Skeletal muscle satellite cell (primary cell): ENCODE measurements at regions not wholly inside any gene's neighbourhood (a gene's known extent, or its start where the extent isn't known, plus 50 kb on each side); places are given as distances from the start of the nearest gene placed in this dataset.

Source experiments
- H3K27me3 ChIP-seq: 2 replicates; pipeline ENCODE4 v1.7.0; 2013; ENCODE audit warnings: low read length; ENCODE audit not compliant: control insufficient read depth, insufficient read depth
- H3K36me3 ChIP-seq: 2 replicates; pipeline ENCODE4 v1.7.0; 2013; ENCODE audit warnings: mild to moderate bottlenecking, control low read depth, low read length; ENCODE audit not compliant: insufficient read depth
- H3K4me1 ChIP-seq: 2 replicates; pipeline ENCODE4 v1.7.0; 2013; ENCODE audit warnings: low read length; ENCODE audit not compliant: control insufficient read depth, insufficient read depth
- H3K4me2 ChIP-seq: 2 replicates; pipeline ENCODE4 v1.7.0; 2013; ENCODE audit warnings: mild to moderate bottlenecking, low read length
- H3K4me3 ChIP-seq: 2 replicates; pipeline ENCODE4 v1.7.0; 2013; ENCODE audit warnings: low read length
- H3K9ac ChIP-seq: 2 replicates; pipeline ENCODE4 v1.7.0; 2013; ENCODE audit warnings: mild to moderate bottlenecking, low read depth, low read length, moderate library complexity
- H3K9me3 ChIP-seq: replicated peaks from 2 replicates; pipeline ENCODE4 v1.7.0; 2013; ENCODE audit warnings: mild to moderate bottlenecking, control low read depth, low read length

- Histone ChIP-seq H3K4me1 (peaks cover 40% of the 10 kb centered on the region), H3K27me3 (no peaks in the 10 kb centered on the region), H3K9ac (peak overlapping the region; percentile 5), H3K36me3 (no peaks in the 10 kb centered on the region), H3K9me3 (no peaks in the 10 kb centered on the region), H3K4me2 (no peak overlapping the region), H3K4me3 (peak overlapping the region; percentile 1)
These were observed 392.0 kb downstream of the LRIG3 start for GRCh38 chr12:58528271-58528670.

- H3K9ac ChIP-seq = peak overlapping the region; percentile 58
- H3K36me3 ChIP-seq = no peaks in the 10 kb centered on the region
- peaks cover 40% of the 10 kb centered on the region for H3K4me1 ChIP-seq
- no peaks in the 10 kb centered on the region for H3K9me3 ChIP-seq
- peak overlapping the region; percentile 77 for H3K4me2 ChIP-seq
- H3K27me3 ChIP-seq = no peaks in the 10 kb centered on the region
- peak overlapping the region; percentile 27 for H3K4me3 ChIP-seq
These were observed 391.1 kb downstream of the LRIG3 start for GRCh38 chr12:58529114-58529665.

GRCh38 chr12:58529897-58530741 lies 390.2 kb downstream of the LRIG3 start:
- Histone ChIP-seq H3K9me3 (no peaks in the 10 kb centered on the region), H3K4me1 (peaks cover 40% of the 10 kb centered on the region), H3K4me2 (peak overlapping the region; percentile 77), H3K27me3 (no peaks in the 10 kb centered on the region), H3K9ac (peak overlapping the region; percentile 64), H3K4me3 (peak overlapping the region; percentile 49), H3K36me3 (no peaks in the 10 kb centered on the region)

GRCh38 chr12:58530742-58531062 lies 389.6 kb downstream of the LRIG3 start:
- no peaks in the 10 kb centered on the region for H3K36me3 ChIP-seq
- no peaks in the 10 kb centered on the region for H3K27me3 ChIP-seq
- H3K4me1 ChIP-seq = peaks cover 40% of the 10 kb centered on the region
- peak overlapping the region; percentile 64 for H3K9ac ChIP-seq
- H3K9me3 ChIP-seq = no peaks in the 10 kb centered on the region
- H3K4me3 ChIP-seq = no peak overlapping the region
- peak overlapping the region; percentile 77 for H3K4me2 ChIP-seq

GRCh38 chr12:58532855-58533608 lies 387.3 kb downstream of the LRIG3 start:
- H3K36me3 ChIP-seq = no peaks in the 10 kb centered on the region
- H3K4me1 ChIP-seq = peaks cover 51% of the 10 kb centered on the region
- no peak overlapping the region for H3K9ac ChIP-seq
- H3K4me3 ChIP-seq = no peak overlapping the region
- H3K4me2 ChIP-seq = no peak overlapping the region
- no peaks in the 10 kb centered on the region for H3K9me3 ChIP-seq
- H3K27me3 ChIP-seq = no peaks in the 10 kb centered on the region

GRCh38 chr12:58533652-58534051 lies 386.7 kb downstream of the LRIG3 start:
- Histone ChIP-seq H3K36me3 (no peaks in the 10 kb centered on the region), H3K9me3 (no peaks in the 10 kb centered on the region), H3K4me1 (peaks cover 46% of the 10 kb centered on the region), H3K27me3 (no peaks in the 10 kb centered on the region), H3K4me2 (no peak overlapping the region), H3K9ac (no peak overlapping the region), H3K4me3 (no peak overlapping the region)

GRCh38 chr12:58537278-58537677 lies 383.0 kb downstream of the LRIG3 start:
- Histone ChIP-seq H3K27me3 (no peaks in the 10 kb centered on the region), H3K36me3 (no peaks in the 10 kb centered on the region), H3K9ac (no peak overlapping the region), H3K9me3 (no peaks in the 10 kb centered on the region), H3K4me3 (peak overlapping the region; percentile 12), H3K4me1 (peaks cover 39% of the 10 kb centered on the region), H3K4me2 (peak overlapping the region; percentile 13)

GRCh38 chr12:58539295-58539694 lies 381.0 kb downstream of the LRIG3 start:
- no peak overlapping the region for H3K4me3 ChIP-seq
- H3K9me3 ChIP-seq = no peaks in the 10 kb centered on the region
- H3K9ac ChIP-seq = no peak overlapping the region
- peaks cover 39% of the 10 kb centered on the region for H3K4me1 ChIP-seq
- no peaks in the 10 kb centered on the region for H3K36me3 ChIP-seq
- H3K4me2 ChIP-seq = no peak overlapping the region
- no peaks in the 10 kb centered on the region for H3K27me3 ChIP-seq

GRCh38 chr12:58540480-58541299 lies 379.6 kb downstream of the LRIG3 start:
- Histone ChIP-seq H3K4me2 (no peak overlapping the region), H3K9ac (no peak overlapping the region), H3K9me3 (no peaks in the 10 kb centered on the region)

GRCh38 chr12:58541300-58541690 lies 379.0 kb downstream of the LRIG3 start:
- Histone ChIP-seq H3K27me3 (no peaks in the 10 kb centered on the region), H3K4me1 (peaks cover 38% of the 10 kb centered on the region), H3K36me3 (no peaks in the 10 kb centered on the region), H3K9ac (no peak overlapping the region), H3K9me3 (no peaks in the 10 kb centered on the region), H3K4me3 (no peak overlapping the region), H3K4me2 (no peak overlapping the region)

More at GRCh38 chr12:58540480-58541299, 379.6 kb downstream of the LRIG3 start:
- peaks cover 39% of the 10 kb centered on the region for H3K4me1 ChIP-seq
- no peaks in the 10 kb centered on the region for H3K36me3 ChIP-seq
- H3K27me3 ChIP-seq = no peaks in the 10 kb centered on the region
- no peak overlapping the region for H3K4me3 ChIP-seq

GRCh38 chr12:58544281-58544680 lies 376.0 kb downstream of the LRIG3 start:
- no peaks in the 10 kb centered on the region for H3K36me3 ChIP-seq
- H3K4me2 ChIP-seq = no peak overlapping the region
- H3K9me3 ChIP-seq = no peaks in the 10 kb centered on the region
- H3K4me1 ChIP-seq = peaks cover 23% of the 10 kb centered on the region
- no peak overlapping the region for H3K9ac ChIP-seq
- no peaks in the 10 kb centered on the region for H3K27me3 ChIP-seq
- H3K4me3 ChIP-seq = no peak overlapping the region
